Stimulated activated CD4-positive, alpha-beta T cell treated with anti-CD3 and anti-CD28 coated beads, TNF-alpha, amount 100 ng/mL, for 48 hours (primary cell): ENCODE measurements at regions not wholly inside any gene's neighbourhood (a gene's known extent, or its start where the extent isn't known, plus 50 kb on each side); places are given as distances from the start of the nearest gene placed in this dataset.
"Not testable (repeated sequence)": the region's sequence is repeated elsewhere in the genome, so short reads cannot be mapped to it uniquely, and the experiment has no call there.

Experiments
- DNase-seq, 3 donors: peaks; one replicate each; pipeline ENCODE4 v3.0.0-alpha.2; 2020; ENCODE audit warnings: low read depth in 3 of 3

DNA sequence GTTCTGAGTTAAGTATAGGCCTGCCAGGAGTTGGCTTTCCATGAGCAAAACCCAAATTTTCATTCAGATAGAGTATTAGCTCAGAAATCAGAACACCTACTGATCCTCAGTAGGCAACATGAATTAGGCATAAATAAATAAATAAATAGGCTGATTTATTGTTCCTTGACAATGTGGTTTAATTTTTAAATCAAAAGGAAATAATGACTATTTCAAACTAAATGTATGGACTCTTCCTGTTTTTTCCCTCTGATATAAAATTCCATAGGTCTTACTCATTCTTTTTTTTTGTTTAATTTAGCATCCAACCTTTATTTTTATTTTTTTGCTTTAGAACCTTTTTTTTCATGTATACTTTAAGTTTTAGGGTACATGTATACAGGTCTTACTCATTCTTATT lies 140.2 kb upstream of the ITGA6 start:
- DNase-seq, result no peak

DNA sequence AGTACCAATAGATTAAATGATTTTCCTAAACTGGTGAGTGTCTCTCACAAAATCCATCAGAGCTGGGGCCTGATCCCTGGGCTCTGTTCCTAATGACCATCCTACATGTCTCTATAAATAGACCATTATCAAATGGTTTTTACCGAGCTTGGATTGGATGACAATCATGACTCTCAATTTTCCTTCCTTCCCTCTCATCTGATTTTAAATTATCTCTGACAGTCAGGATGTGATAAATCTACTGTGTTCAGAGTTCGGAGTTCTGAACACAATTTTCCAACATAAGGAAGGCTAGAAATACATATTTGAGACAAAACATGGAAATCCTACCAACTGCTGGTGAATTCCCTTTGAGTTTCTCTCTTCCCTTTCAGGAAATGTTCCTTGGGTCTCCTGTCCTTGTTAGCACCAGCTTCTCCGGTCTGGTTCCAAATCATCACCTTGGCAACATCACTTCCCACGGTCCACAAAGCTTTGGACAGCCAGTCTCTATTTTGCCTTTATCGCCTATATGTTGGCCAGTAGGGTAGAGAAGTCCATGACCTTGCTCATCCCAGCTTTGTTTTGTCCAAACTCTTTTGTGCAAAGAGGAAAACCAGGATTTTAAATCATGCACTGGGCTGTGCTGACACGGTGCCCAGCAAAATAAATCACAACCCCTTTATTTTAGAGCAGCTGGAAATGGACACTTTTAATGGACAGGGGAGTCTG lies 139.6 kb upstream of the ITGA6 start:
- no peak for DNase-seq

DNA sequence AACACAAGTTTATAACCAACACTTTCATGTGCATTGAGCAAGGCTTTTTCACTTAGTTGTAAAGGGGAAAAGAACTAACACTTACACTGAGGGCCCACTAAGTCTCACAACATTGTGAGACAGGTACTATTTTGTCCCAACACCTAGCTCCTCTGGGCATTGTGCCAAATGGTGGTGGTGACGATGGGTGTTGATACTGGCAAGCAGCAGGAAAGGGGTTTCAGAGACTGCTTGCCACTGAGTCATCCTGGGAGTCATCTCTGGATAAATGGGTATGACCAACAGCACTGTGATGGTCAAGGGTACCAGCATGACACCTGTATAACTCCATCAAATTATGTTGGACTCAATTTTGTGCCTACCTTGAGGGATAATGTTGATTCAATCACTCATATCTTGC lies 138.8 kb upstream of the ITGA6 start:
- DNase-seq, result peak in 2 of 3 donors; percentile 14 to 21

DNA sequence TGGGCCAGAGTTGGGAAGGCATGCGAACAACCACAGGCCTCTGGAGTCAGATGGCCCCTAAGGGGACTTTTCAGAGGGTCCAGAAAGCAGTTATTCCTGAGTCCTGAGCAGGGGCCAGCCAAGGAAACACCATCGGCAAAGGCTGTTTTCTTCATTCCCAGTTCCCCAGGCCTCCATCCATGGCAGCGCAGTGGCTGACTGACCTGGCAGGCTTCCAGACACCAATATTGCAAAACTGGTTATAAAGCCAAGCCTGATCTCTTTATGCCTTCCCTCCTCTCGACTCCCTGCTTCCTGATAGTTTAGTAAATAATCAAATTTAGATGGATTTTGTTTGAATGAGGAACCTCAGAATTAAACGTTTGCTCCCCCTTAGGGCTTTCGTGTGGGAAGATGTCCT lies 133.4 kb upstream of the ITGA6 start:
- DNase-seq, result no peak

DNA sequence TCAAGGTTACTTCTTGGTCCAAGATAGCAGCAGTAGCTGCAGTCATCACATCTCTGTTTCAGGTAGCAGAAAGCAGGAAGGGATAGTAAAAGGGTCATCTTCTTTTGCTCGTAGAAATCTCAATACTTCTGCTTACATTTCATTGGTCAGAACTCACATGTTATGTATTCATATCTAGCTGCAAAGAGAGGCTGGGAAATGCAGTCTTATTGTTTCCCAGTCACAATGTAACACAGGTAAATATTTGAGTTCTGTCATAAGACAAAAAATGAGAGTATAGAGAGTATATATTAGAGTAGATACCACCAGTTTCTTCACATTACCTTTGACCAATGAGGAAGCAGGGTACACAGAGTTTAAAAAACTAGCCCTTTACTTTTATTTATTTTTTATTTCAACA lies 132.4 kb upstream of the ITGA6 start:
- no peak for DNase-seq

DNA sequence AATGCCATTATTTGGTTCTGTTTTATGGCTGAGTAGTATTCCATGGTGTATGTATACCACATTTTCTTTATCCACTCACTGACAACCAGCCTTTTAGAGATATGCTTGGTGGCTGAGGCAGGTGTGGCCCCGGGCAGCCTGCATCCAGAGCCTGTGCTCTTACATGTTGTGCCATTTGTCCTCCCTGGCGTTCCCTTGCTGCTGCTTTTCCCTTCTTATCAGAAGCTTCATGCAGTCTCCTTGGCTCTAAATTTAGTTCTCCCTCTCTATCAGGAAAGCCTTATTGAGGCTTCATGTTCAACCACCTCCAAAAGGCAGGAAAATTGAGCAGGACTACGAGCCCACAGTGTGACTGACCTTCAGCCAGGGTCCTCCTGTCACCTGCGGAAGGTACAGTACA lies 131.7 kb upstream of the ITGA6 start:
- no peak for DNase-seq

DNA sequence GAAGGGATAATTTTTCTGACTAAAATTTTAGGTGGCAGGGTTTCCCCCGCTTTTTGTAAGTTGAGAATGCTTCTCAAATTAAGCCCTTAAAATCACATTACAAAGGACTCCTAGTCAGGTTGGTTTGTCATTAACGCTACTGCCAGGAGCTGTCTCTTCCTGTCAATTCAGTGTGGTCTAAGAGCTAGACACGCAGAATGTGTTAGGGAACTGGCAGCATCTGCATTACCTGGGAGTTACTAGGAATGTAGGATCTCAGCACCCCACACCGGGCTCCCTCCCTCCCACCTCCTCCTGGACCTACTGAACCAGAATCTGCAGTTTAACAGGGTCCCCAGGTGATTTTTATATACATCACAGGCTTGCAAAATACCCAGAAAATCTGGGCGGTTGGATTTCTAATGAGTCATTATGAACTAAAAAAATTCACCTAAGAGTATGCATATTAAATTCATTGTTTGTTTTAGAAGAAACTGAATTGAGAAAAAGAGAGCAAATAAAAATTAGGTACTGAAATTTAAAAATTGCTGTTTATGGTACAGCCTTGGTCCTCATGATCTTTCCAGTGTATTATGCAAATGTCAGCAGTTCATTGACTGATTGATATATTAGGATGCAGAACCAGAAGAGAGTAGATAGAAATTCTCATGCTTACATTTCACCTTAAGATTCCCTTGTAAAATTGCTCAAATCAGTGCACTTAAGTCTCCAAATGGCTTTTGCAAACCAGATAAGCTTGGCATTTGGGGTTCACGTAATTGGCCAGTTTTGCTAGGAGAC lies 130.9 kb upstream of the ITGA6 start:
- no peak for DNase-seq

DNA sequence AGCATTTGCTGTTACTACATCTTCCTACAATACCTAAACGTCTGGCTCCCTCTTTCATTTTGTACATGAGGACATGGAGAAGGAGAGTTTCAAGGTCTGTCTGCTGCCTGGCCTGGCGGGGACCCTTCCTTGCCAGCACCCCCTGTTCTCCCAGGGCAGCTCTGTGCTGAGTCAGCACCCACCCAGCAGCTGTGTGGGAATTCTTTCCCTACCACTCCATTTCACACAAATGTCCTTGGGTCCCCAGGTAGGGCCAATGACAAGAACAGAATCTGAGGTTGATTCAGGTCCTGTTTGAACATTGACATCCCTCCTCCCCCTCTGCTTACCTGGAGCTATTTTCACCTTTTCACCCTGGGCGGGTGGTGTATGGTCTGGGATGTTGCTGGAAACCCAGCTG lies 129.9 kb upstream of the ITGA6 start:
- no peak for DNase-seq

DNA sequence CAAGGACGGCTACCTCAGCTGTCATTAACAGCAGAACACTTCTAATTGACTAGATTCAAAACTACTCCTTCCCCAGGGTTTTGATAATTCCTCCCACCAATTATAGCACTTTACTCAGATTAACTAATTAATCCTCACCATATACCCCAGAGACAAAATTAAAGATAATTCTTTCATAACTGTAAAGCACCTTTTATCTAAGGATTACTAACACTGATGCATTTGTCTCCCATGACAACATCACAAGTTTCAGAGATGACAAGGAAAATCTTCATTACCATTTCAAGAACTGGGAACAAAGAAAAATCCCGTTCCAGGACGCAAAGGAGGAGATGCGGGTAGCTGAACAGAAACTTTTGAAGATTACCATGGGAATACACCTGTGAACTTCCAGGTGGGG lies 129.4 kb upstream of the ITGA6 start:
- DNase-seq, result no peak

DNA sequence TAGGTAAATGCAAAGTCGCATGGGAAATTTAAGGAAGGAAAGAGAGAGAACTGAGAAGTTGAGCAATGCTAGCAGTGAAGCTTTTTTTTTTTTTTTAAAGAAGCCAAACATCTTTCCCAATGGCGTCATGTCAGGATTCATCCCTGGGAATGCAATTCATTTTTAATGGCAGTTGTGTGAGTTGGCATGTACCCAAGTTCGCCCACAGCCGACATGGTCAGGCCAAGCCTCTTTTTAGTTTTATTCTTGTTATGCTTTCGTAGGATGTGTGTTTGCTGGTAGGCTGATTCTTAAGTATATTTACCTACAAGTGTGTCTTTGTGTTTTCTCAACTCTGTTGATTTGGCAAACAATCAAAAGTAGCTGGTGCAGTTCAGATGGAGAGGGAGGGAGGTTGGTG lies 127.6 kb upstream of the ITGA6 start:
- no peak for DNase-seq

DNA sequence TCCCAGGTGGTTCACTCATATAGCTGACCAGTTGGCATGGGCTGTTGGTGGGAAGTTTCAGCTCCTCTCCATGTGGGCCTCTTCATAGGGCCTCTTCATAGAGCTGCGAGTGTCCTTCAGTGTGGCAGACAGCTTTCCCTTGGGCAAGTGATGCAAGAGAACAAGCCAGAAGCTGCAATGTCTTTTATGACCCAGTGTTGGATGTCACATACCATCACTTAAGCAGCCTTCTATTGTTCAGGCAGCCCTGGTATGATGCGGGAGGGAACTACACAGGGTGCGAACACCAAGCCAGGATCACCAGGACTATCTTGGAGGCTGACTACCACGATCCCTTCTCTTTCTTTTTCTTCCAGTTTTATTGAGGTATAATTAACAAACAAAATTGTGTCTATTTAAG lies 126.5 kb upstream of the ITGA6 start:
- no peak for DNase-seq

DNA sequence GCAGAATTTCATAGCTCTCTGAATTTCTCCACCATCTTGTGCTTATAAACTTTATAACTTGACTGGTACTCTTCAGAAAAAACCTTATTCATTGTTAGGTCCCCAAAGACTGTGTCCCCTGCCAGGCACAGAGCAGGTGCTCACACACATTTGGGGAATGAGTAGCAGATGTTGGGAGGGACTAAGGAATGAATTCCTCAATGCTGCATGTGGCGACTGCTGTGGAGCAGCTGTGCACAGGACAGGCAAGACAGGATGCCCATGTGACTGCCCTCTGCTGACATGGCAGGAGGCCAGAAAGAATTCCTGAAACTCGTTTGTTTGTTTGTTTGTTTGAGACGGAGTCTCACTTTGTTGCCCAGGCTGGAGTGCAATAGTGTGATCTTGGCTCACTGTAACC lies 122.3 kb upstream of the ITGA6 start:
- DNase-seq, result no peak

DNA sequence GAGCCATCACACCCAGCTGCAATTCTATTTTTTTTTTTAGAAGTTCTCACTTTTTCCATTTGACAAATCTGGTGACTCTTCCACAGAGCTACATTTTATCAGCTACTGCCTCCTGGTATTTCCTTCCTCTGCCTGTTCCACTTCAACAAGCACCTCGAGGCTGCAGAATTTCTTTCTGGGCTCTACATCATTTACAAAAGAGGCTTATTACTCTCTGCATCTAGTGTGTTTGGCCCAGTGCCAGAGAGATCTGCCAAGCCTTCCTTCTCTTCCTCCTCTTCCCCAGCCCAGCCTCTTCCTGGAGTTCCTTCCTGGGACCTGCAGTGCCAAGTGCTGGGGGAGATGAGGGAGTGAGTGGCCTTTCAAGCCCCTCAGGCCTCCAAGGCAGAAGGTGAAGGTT lies 119.6 kb upstream of the ITGA6 start:
- no peak for DNase-seq

DNA sequence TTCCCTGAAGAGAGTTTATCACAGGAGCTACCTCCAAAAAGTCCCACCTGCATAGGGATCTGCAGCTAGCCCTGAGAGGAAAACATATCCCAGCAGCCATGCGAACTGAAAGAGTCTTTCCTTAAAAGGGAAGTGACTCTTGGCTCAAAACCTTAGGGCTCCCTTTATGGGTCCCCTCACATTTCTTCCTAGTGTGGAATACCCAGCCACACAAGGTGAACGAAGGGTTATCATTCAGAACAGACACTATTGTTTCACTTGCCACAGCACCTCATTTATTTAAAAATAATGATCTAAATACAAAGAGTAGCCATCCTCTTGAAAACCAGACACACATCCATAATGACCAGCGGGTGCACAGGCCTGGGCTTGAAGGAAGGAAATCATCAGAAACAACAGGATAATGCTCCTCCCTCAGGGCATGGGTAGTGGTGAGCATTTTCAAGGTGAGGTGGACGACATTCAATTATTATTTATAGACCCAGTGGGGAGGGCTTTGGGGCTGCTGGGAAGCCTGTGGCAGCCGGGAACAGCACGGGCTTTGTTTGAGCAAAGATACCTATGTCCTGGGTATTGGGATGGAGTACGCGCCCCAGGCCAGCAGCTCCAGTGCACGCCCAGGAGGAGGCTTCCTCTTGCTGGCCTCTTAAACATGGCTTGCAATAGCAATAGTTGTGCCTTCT lies 119.0 kb upstream of the ITGA6 start:
- no peak for DNase-seq

DNA sequence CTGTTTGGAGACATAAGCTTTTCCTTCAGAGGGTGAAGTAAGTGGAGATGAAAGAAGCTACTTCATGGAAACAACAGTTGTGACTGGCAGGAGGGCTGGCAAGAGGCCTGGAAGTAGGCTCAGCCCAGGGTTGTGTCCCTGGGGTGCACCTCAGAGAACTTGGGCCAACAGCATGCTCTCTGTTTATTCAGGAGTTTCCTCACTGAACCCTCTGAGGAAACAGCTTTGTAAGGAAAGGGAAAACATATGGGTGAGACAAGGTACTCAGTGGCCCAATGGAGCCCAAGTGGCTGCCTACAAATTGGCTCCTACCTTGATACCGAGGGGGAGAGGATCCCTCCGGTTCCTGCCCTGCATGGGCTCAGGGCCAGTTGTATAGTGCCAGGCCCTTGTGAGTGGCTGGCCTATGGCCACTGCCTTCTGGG lies 115.5 kb upstream of the ITGA6 start:
- no peak for DNase-seq

DNA sequence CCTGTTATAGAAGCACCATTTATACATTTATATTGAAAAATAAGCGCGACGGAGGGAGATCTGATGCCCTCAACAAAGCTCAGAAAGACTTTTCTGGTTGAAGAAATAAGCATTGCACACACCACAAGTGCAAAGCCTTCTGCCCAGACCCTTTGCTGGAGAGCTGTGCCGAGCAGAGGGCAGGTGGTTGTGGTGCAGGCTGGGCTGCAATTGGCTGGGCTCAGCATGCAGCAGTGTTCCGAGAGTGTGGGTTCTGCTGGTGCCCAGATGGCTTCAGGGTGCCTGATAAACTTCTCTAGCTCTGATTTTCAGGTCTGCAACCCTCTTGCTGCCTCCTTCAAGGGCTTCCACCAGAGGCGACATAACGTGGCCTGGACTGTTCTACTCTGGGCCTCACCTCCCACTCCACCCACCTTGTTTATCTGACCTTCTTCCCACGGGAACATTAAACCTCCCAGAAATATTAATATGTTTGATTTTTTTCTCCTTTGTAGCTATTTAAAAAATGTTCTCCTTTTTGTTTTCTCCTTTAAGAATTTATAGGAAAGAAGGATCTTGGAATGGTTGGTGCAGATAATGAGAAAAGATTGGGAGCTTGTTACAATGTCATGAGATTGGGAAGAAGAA lies 113.6 kb upstream of the ITGA6 start:
- DNase-seq, result no peak

DNA sequence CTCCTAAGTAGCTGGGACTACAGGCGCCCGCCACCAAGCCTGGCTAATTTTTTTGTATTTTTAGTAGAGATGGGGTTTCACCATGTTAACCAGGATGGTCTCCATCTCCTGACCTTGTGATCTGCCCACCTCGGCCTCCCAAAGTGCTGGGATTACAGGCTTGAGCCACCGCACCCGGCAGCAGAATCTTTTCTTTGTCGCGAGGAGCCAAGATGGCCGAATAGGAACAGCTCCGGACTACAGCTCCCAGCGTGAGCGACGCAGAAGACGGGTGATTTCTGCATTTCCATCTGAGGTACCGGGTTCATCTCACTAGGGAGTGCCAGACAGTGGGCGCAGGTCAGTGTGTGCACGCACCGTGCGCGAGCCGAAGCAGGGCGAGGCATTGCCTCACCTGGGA lies 112.3 kb upstream of the ITGA6 start:
- not testable (repeated sequence) for DNase-seq

DNA sequence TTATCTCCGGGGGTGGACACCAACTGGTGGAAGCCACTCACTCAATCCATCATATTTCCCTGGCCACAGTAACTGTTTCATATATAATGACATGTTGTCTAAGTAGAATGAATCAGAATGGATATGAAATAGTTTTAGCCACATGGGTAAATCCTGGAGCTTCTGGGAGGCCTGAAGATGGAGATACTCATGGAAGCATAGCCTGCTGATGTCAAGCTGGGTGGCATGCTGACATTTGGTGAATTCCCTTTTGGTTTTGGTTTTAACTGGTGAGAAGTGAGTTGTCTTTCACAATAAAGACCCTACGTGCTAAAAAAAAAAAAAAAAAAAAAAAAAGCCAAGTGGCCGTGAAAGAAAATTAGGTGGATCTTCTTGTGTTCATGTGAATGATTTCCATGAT lies 105.3 kb upstream of the ITGA6 start:
- DNase-seq, result no peak

DNA sequence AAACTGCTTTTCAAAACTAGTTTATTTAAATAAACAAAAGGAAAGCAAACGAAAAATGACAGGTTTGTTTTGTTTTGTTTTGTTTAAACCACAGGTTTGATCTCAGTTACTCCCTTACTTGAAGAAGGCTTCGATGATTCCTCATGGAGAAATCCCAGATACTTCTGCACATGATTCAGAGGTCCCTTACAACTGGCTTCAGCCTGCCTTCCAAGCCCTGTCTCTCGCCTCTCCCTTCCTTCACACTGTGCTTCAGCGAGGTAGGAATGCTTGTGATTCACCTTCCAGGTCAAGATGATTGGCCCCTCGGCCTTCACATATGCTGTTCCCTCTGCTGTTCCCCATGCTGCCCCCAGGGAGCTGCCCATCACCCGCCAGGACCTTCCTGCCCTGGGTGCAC lies 104.1 kb upstream of the ITGA6 start:
- no peak for DNase-seq

DNA sequence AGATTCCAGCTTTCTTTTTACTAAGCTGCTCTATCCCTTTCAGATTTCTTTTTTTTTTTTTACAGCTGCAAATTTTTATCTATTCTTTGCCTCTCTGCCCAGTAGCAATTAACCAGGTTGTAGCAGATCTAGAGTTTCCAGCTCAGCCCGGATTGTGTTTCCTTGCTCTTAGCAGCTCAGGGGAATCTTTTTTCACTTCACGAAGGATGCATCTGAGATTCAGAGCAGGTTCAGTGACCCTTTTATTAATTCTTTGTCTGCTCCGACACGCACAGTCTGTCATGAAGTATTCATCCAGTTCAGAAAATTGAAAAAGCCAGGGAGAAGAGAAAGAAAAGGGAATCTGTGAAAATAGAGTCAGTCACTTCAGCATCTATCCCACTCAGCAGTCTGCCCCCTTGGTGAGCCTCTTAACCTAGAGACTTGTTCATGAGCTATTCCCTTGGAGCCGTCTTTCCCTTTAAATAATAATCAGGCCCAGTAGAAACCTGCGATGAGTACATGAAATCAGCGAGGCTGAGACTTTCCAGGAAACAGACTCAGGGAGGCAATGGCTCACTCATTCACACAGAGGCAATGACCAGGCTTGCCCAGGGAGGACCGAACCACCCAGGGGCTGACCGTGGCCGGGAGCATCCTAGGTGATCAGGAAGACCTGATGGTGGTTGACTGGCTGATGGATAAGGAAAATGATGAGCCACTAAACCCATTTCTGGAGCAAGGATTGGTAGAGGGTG lies 103.4 kb upstream of the ITGA6 start:
- DNase-seq, result no peak

DNA sequence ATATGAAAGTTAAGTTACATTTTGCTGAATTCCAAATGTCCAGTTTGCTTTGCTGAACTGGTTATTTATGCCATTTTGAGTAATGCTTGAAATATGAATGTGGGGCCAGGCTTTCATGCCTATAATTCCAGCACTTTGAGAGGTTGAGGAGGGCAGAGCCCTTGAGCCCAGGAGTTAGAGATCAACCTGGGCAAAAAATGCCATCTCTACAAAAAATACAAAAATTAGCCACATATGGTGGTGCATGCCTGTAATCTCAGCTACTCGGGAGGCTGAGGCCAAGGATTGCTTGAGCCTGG lies 101.2 kb upstream of the ITGA6 start:
- no peak for DNase-seq
